HG03066 (cell line): ENCODE measurements at regions not wholly inside any gene's neighbourhood (a gene's known extent, or its start where the extent isn't known, plus 50 kb on each side); places are given as distances from the start of the nearest gene placed in this dataset.
"Not testable (repeated sequence)": the region's sequence is repeated elsewhere in the genome, so short reads cannot be mapped to it uniquely, and the experiment has no call there.

Experiments used
- ATAC-seq: cut with Tn5 transposase; IDR thresholded peaks from one replicate; pipeline ENCODE4 v1.9.1; 2021; ENCODE audit warnings: low read depth; ENCODE audit not compliant: unreplicated experiment

GRCh38 chr2:147345246-147345645, 499.6 kb upstream of the ACVR2A start:
- ATAC-seq: no peak

GRCh38 chr2:147342329-147342728, 502.5 kb upstream of the ACVR2A start:
- no peak for ATAC-seq

- ATAC-seq: peak; percentile 51
Measured at GRCh38 chr2:147331790-147332419, 512.9 kb upstream of the ACVR2A start.

- no peak for ATAC-seq
Measured at GRCh38 chr2:147330925-147331324, 513.9 kb upstream of the ACVR2A start.

GRCh38 chr2:147327613-147328012, 517.2 kb upstream of the ACVR2A start:
- ATAC-seq: no peak

GRCh38 chr2:147325990-147326389, 518.8 kb upstream of the ACVR2A start:
- ATAC-seq: no peak

GRCh38 chr2:147320146-147320545, 524.7 kb upstream of the ACVR2A start:
- no peak for ATAC-seq

- ATAC-seq: no peak
Measured at GRCh38 chr2:147311058-147311430, 533.8 kb upstream of the ACVR2A start.

GRCh38 chr2:147310335-147311057, 534.3 kb upstream of the ACVR2A start:
- no peak for ATAC-seq

- ATAC-seq: peak; percentile 94
Measured at GRCh38 chr2:147297820-147298219, 547.0 kb upstream of the ACVR2A start.

- ATAC-seq: no peak
Measured at GRCh38 chr2:147294825-147295392, 549.9 kb upstream of the ACVR2A start.

- ATAC-seq: no peak
Measured at GRCh38 chr2:147293991-147294824, 550.6 kb upstream of the ACVR2A start.

- ATAC-seq: no peak
Measured at GRCh38 chr2:147288131-147288530, 556.7 kb upstream of the ACVR2A start.

- no peak for ATAC-seq
Measured at GRCh38 chr2:147275943-147276342, 568.9 kb upstream of the ACVR2A start.

- ATAC-seq: no peak
Measured at GRCh38 chr2:147273628-147274027, 571.2 kb upstream of the ACVR2A start.

- no peak for ATAC-seq
Measured at GRCh38 chr2:147273106-147273505, 571.7 kb upstream of the ACVR2A start.

GRCh38 chr2:147269581-147269980, 575.2 kb upstream of the ACVR2A start:
- ATAC-seq: not testable (repeated sequence)

- ATAC-seq: no peak
Measured at GRCh38 chr2:147260241-147260640, 584.6 kb upstream of the ACVR2A start.

GRCh38 chr2:147255812-147256211, 589.0 kb upstream of the ACVR2A start:
- ATAC-seq: no peak

GRCh38 chr2:147250652-147251356, 594.0 kb upstream of the ACVR2A start:
- ATAC-seq: peak; percentile 53
